ENCODE measurements at regions not wholly inside any gene's neighbourhood (a gene's known extent, or its start where the extent isn't known, plus 50 kb on each side); places are given as distances from the start of the nearest gene placed in this dataset.

- in situ Hi-C loops (cut with MboI; ENCODE audit: low pct_unique_long_range_greater_than_20kb, low sequenced_read_pairs, unreplicated experiment), result no loop called here
- DNase-seq (ENCODE audit: low spot score), result no peak
Observed at GRCh38 chr3:17810759-17811158, 68.3 kb upstream of the TBC1D5 start.

GRCh38 chr3:17808994-17809393 is 66.6 kb upstream of the TBC1D5 start:
- in situ Hi-C loops (cut with MboI; ENCODE audit: low pct_unique_long_range_greater_than_20kb, low sequenced_read_pairs, unreplicated experiment), result no loop called here
- DNase-seq (ENCODE audit: low spot score), result no peak
- TF ChIP-seq CTCF (IDR thresholded peaks at IDR 0.05; ENCODE audit: extremely low read depth, insufficient read depth, missing control alignments), result no peak

More at GRCh38 chr3:17810759-17811158, 68.3 kb upstream of the TBC1D5 start:
- TF ChIP-seq CTCF (IDR thresholded peaks at IDR 0.05; ENCODE audit: extremely low read depth, insufficient read depth, missing control alignments), result peak; percentile 16

DNA sequence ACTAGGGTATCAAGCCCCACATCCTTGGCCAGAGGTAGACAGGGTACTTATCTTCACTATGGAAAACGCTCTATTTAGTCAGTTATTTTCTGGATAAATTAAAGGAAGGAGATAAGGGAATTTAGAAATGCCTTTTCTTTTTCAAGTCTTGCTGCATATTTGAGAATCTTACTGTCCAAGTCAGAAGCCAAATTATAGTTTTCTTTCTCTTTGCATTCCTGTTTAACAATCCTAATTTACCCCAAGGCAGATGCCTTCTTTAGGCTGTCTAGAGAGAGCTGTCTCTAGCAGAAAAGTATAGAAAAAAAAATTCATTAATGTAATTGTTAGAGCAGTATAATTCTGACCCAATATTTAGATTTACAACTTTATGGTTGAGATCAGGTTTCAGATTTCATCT is 64.4 kb upstream of the TBC1D5 start:
- in situ Hi-C loops (cut with MboI; ENCODE audit: low pct_unique_long_range_greater_than_20kb, low sequenced_read_pairs, unreplicated experiment), result no loop called here
- no peak for DNase-seq (ENCODE audit: low spot score)
- no peak for TF ChIP-seq CTCF (IDR thresholded peaks at IDR 0.05; ENCODE audit: extremely low read depth, insufficient read depth, missing control alignments)

GRCh38 chr3:17806201-17806600 is 63.8 kb upstream of the TBC1D5 start:
- no peak for DNase-seq (ENCODE audit: low spot score)
- no peak for TF ChIP-seq CTCF (IDR thresholded peaks at IDR 0.05; ENCODE audit: extremely low read depth, insufficient read depth, missing control alignments)
- in situ Hi-C loops (cut with MboI; ENCODE audit: low pct_unique_long_range_greater_than_20kb, low sequenced_read_pairs, unreplicated experiment), result no loop called here

- in situ Hi-C loops (cut with MboI; ENCODE audit: low pct_unique_long_range_greater_than_20kb, low sequenced_read_pairs, unreplicated experiment), result no loop called here
Observed at GRCh38 chr3:17805461-17805940, 63.1 kb upstream of the TBC1D5 start.

GRCh38 chr3:17802950-17803349 is 60.5 kb upstream of the TBC1D5 start:
- no peak for TF ChIP-seq CTCF (IDR thresholded peaks at IDR 0.05; ENCODE audit: extremely low read depth, insufficient read depth, missing control alignments)
- no peak for DNase-seq (ENCODE audit: low spot score)
- in situ Hi-C loops (cut with MboI; ENCODE audit: low pct_unique_long_range_greater_than_20kb, low sequenced_read_pairs, unreplicated experiment), result no loop called here

More at GRCh38 chr3:17805461-17805940, 63.1 kb upstream of the TBC1D5 start:
- no peak for DNase-seq (ENCODE audit: low spot score)
- TF ChIP-seq CTCF (IDR thresholded peaks at IDR 0.05; ENCODE audit: extremely low read depth, insufficient read depth, missing control alignments), result no peak

DNA sequence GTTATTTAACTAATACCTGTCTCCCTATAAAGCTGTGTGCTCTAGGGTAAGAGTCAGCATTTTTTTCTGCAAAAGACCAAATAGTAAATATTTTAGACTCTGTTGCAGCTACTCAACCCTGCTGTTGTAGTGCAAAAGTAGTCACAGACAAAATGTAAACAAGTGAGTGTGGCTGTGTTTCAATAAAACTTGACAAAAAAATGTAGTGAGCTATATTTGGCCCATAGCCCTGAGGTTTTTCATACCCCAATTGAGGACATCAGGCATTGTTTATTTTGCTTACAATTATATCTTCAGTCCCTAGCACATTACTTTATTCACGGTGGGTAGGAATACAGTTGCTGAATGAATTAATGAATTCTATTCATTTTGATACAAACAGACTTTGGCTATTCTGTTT is 58.7 kb upstream of the TBC1D5 start:
- DNase-seq (ENCODE audit: low spot score), result no peak
- TF ChIP-seq CTCF (IDR thresholded peaks at IDR 0.05; ENCODE audit: extremely low read depth, insufficient read depth, missing control alignments), result no peak
- in situ Hi-C loops (cut with MboI; ENCODE audit: low pct_unique_long_range_greater_than_20kb, low sequenced_read_pairs, unreplicated experiment), result no loop called here

All from GM13977 (cell line).